ENCODE measurements at regions not wholly inside any gene's neighbourhood (a gene's known extent, or its start where the extent isn't known, plus 50 kb on each side); places are given as distances from the start of the nearest gene placed in this dataset.

- no peaks in the 10 kb centered on the region for H3K36me3 ChIP-seq
- no peak overlapping the region for H3K4me3 ChIP-seq
- H3K27ac ChIP-seq = no peak overlapping the region
- intact Hi-C loops (cut with DNase I) = no loop called here
- DNase-seq = no peak
- peaks cover 0 to 42% (median 0%) of the 10 kb centered on the region in 4 donors for H3K27me3 ChIP-seq
- 80 to 86% methylated on average over 2 of the region's 3 CpGs for WGBS, 2 donors
- peaks cover 0 to 7% (median 0%) of the 10 kb centered on the region in 3 donors for H3K4me1 ChIP-seq
- H3K9me3 ChIP-seq = no peaks in the 10 kb centered on the region
- no peak for TF ChIP-seq CTCF (IDR thresholded peaks at IDR 0.05)
- TF ChIP-seq POLR2A (IDR thresholded peaks at IDR 0.05) = no peak
These were observed 64.9 kb upstream of the KLHL25 start for GRCh38 chr15:85859671-85860070.

- no peak for TF ChIP-seq POLR2A (IDR thresholded peaks at IDR 0.05)
- no peak for TF ChIP-seq CTCF (IDR thresholded peaks at IDR 0.05)
- H3K36me3 ChIP-seq = no peaks in the 10 kb centered on the region
- no peak overlapping the region for H3K27ac ChIP-seq
- no peaks in the 10 kb centered on the region for H3K9me3 ChIP-seq
- no peak overlapping the region for H3K4me3 ChIP-seq
- WGBS, 2 donors = 78 to 86% methylated on average over 12 to 13 of the region's 17 CpGs
- H3K4me1 ChIP-seq = peaks cover 0 to 7% (median 0%) of the 10 kb centered on the region in 3 donors
- no peak for DNase-seq
- H3K27me3 ChIP-seq = peaks cover 0 to 33% (median 0%) of the 10 kb centered on the region in 4 donors
- intact Hi-C loops (cut with DNase I) = no loop called here
These were observed 65.9 kb upstream of the KLHL25 start for GRCh38 chr15:85860394-85861161.

GRCh38 chr15:85865070-85865684 lies 70.5 kb upstream of the KLHL25 start:
- peaks cover 0 to 14% (median 0%) of the 10 kb centered on the region in 4 donors for H3K27me3 ChIP-seq
- no peaks in the 10 kb centered on the region for H3K36me3 ChIP-seq
- H3K4me1 ChIP-seq = no peaks in the 10 kb centered on the region
- intact Hi-C loops (cut with DNase I) = no loop called here
- no peak overlapping the region for H3K4me3 ChIP-seq
- no peak for DNase-seq
- 11 to 15% methylated on average over 4 to 6 of the region's 6 CpGs for WGBS, 2 donors
- H3K27ac ChIP-seq = no peak overlapping the region
- H3K9me3 ChIP-seq = no peaks in the 10 kb centered on the region
- peak in 5 of 6 experiments; percentile 20 to 58 (median 45) for TF ChIP-seq CTCF (IDR thresholded peaks at IDR 0.05)
- no peak for TF ChIP-seq POLR2A (IDR thresholded peaks at IDR 0.05)

GRCh38 chr15:85867250-85867649 lies 72.5 kb upstream of the KLHL25 start:
- intact Hi-C loops (cut with DNase I) = no loop called here
- H3K4me1 ChIP-seq = no peaks in the 10 kb centered on the region
- no peak overlapping the region for H3K4me3 ChIP-seq
- H3K9me3 ChIP-seq = no peaks in the 10 kb centered on the region
- peaks cover 0 to 34% (median 0%) of the 10 kb centered on the region in 4 donors for H3K27me3 ChIP-seq
- H3K27ac ChIP-seq = no peak overlapping the region
- no peak for DNase-seq
- WGBS, 2 donors = 81 to 82% methylated on average over 5 of the region's 5 CpGs
- no peaks in the 10 kb centered on the region for H3K36me3 ChIP-seq
- TF ChIP-seq POLR2A (IDR thresholded peaks at IDR 0.05) (no peak), CTCF (IDR thresholded peaks at IDR 0.05) (no peak)

- H3K27ac ChIP-seq = no peak overlapping the region
- peaks cover 0 to 47% (median 0%) of the 10 kb centered on the region in 4 donors for H3K27me3 ChIP-seq
- WGBS, 2 donors = 83% methylated on average over 4 of the region's 4 CpGs
- H3K9me3 ChIP-seq = no peaks in the 10 kb centered on the region
- no peak overlapping the region for H3K4me3 ChIP-seq
- H3K4me1 ChIP-seq = no peaks in the 10 kb centered on the region
- no peaks in the 10 kb centered on the region for H3K36me3 ChIP-seq
- TF ChIP-seq CTCF (IDR thresholded peaks at IDR 0.05) (no peak), POLR2A (IDR thresholded peaks at IDR 0.05) (no peak)
- DNase-seq = no peak
- intact Hi-C loops (cut with DNase I) = no loop called here
These were observed 74.4 kb upstream of the KLHL25 start for GRCh38 chr15:85869124-85869523.
